AG09319 (cell line): ENCODE measurements at regions not wholly inside any gene's neighbourhood (a gene's known extent, or its start where the extent isn't known, plus 50 kb on each side); places are given as distances from the start of the nearest gene placed in this dataset.

Experiments used
- DNase-seq: peaks from one replicate; pipeline ENCODE4 v3.0.0-alpha.2; 2010; ENCODE audit warnings: low read depth; ENCODE audit errors: extremely low read depth
- TF ChIP-seq, protein P1 (sequence below): IDR thresholded peaks from 2 replicates; pipeline ENCODE4 v1.5.1; 2011; ENCODE audit warnings: low read depth, mild to moderate bottlenecking, inconsistent platforms, low read length, moderate library complexity

DNA sequence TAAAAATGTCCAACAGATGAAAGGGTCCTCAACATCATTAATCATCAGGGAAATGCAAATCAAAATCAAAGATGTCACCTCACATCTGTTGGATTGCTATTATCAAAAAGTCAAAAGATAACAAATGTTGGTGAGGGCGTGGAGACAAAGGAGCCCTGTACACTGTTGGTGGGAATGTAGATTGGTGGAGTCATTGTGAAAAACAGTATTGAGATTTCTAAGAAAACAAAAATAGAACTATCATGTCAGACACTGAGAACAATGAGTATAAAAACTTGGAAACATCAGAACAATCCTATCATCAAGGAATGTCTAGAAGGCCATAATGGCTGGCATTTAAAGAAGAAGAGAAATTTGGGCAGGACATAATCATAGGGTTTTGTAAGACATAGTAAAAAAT is 209.2 kb upstream of the PTGFR start:
- TF ChIP-seq, protein P1, sequence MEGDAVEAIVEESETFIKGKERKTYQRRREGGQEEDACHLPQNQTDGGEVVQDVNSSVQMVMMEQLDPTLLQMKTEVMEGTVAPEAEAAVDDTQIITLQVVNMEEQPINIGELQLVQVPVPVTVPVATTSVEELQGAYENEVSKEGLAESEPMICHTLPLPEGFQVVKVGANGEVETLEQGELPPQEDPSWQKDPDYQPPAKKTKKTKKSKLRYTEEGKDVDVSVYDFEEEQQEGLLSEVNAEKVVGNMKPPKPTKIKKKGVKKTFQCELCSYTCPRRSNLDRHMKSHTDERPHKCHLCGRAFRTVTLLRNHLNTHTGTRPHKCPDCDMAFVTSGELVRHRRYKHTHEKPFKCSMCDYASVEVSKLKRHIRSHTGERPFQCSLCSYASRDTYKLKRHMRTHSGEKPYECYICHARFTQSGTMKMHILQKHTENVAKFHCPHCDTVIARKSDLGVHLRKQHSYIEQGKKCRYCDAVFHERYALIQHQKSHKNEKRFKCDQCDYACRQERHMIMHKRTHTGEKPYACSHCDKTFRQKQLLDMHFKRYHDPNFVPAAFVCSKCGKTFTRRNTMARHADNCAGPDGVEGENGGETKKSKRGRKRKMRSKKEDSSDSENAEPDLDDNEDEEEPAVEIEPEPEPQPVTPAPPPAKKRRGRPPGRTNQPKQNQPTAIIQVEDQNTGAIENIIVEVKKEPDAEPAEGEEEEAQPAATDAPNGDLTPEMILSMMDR, result no peak

DNA sequence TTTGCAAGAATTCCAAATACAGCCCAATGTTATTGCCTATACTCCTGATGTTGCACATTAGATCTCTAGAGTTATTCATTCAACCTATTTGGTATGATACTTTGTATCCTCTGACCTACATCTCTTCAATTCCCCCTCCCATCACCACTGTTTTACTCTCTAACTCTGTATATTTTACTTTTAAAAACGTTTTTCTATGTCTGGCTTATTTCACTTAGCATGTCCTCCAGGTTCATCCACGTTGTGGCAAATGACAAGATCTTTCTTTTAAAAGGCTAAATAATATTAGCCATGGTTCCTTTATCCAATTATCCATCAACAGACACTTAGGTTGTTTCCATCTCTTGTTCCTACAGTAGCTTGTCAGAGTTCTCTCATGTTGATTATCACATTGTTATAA is 207.1 kb upstream of the PTGFR start:
- no peak for DNase-seq
- TF ChIP-seq, protein P1, result no peak

More for the DNA sequence above, 209.2 kb upstream of the PTGFR start:
- no peak for DNase-seq

DNA sequence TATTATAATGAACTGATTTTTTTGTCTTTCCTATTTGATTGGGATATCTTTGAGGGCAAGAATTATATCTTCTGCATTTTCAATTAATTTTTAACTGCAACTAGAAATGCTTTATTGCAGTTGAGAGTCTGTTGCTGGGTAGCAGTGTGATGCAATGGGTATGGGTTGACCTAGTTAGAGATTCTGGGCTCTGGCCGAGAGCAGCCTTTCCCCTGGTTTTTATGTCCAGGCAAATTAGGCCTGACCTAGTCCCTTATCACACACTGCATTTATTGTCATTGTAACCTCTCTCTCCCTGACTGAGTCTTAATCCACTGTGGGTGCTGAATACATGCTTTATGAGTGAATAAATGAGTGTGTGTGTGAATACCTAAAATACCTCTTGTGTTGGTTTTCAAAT is 206.4 kb upstream of the PTGFR start:
- no peak for DNase-seq
- TF ChIP-seq, protein P1, result no peak

DNA sequence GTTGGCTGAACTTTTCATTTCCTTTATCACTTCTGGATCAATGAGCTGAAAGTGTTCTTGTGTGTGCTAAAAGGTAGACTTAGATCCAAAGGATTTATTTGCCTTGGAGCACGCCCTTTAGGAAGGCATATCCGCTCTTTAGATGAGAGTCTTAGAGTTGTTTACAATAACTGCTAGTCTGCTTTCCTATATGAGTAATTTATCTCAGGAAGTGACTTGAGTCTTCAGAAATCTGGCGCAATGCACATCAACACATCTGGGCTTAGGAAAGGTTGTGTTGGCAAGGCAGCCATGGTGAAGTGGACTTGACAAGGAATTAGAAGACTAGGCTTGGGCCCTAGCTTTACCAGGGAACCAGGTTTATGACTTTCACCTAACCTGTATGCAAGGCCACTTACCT is 204.1 kb upstream of the PTGFR start:
- TF ChIP-seq, protein P1, result no peak
- no peak for DNase-seq

DNA sequence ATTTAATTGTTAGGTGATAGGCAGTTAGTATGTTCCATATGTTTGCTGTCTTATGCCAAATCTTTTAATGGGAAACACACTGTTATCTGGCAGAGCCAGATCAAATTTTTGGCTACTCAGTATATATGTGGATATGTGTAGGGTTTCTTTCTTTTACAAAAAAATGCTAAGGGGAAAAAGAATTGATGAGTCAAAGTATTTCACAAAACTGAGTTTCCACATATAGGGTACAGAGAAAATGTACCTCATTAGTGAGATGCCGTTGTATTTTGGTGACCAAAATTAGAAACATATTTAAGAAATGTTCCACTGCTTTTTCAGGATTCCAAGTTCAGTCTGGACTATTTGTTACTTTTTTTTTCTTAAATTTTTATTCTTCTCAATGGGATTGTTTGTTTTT is 201.2 kb upstream of the PTGFR start:
- DNase-seq, result no peak
- TF ChIP-seq, protein P1, result no peak

DNA sequence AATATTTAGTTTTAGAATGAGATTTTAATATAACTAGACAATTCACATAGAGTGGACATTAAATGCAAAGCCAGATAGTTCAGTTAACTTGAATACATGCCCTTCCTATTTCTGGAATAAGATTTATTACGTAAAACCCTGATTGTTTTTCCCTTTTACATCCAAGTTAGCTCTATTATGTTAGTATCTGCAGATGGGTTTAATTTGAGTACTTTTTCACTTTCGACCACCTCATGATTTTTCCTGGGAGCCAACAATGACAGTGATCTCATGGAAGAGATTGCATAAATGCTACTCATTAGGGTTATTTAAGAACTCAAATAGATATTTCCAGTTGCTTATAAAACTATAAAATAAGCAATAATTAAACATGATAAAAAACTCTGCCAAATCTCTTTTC is 199.4 kb upstream of the PTGFR start:
- DNase-seq, result no peak
- TF ChIP-seq, protein P1, result no peak

DNA sequence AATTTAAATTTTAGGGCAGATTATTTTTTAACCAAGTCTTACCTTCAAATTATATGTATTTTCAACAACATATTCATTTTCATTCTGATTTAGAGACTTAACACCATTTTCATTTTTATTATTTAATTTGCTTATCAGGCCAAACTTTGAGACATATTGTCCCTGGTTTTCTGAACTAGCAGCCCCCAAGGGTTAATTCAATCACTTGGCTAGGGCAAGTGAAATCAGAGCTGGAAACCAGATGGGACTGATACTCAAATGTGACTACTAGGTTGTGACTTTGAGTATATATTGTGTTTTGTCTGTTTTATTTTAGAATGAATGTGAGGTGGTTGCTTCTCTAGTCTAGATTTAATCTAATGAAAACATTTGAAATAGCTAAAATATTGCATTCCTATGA is 198.9 kb upstream of the PTGFR start:
- no peak for DNase-seq
- TF ChIP-seq, protein P1, result no peak

DNA sequence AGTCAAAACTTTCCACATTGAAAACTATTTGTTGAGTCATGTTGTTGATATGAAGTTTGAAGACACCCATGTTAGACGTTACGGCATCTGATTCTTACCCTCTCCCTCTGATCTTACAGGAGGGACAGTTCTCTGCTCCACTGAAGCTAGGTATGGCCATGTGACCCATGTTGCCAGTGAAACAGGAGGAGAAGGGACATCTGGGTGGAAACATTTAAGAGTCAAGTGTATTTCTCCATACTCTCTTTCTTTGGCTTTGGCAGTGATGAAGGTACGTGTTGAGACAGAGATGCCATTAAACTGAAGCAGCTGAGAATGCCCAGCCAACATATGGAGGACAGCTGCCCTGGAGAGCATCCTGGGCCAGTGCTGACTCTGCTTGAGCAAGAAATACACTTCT is 198.4 kb upstream of the PTGFR start:
- peak; percentile 80 for DNase-seq
- TF ChIP-seq, protein P1, result no peak
